HEK293 (cell line): ENCODE measurements at regions not wholly inside any gene's neighbourhood (a gene's known extent, or its start where the extent isn't known, plus 50 kb on each side); places are given as distances from the start of the nearest gene placed in this dataset.

Experiments used
- CTCF ChIA-PET: fragments of 350-600 bp; formaldehyde crosslinking; extraction: SDS; loops from one replicate; lab custom pipeline; 2021; ENCODE audit warnings: antibody characterized with exemption; lab: Yijun Ruan, JAX
- POLR2A ChIA-PET: fragments of 300-600 bp; formaldehyde crosslinking; extraction: SDS; loops from one replicate; lab custom pipeline; 2020; ENCODE audit warnings: antibody characterized with exemption, inconsistent platforms; lab: Yijun Ruan, JAX
- H3K27ac ChIP-seq: fragments of 200-500 bp; sonication (Bioruptor generic); 2 replicates; pipeline ENCODE4 v1.5.1; 2014; ENCODE audit warnings: low read depth, low read length, control low read depth, inconsistent platforms; ENCODE audit errors: extremely low read depth
- H3K36me3 ChIP-seq, 2 experiments: fragments of 200-500 bp in 1 of 2; sonication (Bioruptor generic) in 1 of 2; 1 replicate in 1 of 2; 2 replicates in 1 of 2; pipeline ENCODE4 v1.5.1; 2014 to 2017; ENCODE audit warnings: inconsistent platforms in 2 of 2, low read length in 2 of 2; ENCODE audit not compliant: control insufficient read depth in 2 of 2, insufficient read depth in 1 of 2
- H3K4me1 ChIP-seq: fragments of 200-500 bp; sonication (Bioruptor generic); 2 replicates; pipeline ENCODE4 v1.5.1; 2014; ENCODE audit warnings: mild to moderate bottlenecking, low read length, inconsistent platforms; ENCODE audit not compliant: control insufficient read depth, insufficient read depth
- H3K4me3 ChIP-seq: 2 replicates; pipeline ENCODE4 v1.5.1; 2011; ENCODE audit warnings: low read depth, mild to moderate bottlenecking, control low read depth, low read length, moderate library complexity
- H3K9me3 ChIP-seq: fragments of 200-500 bp; sonication (Bioruptor generic); 2 replicates; pipeline ENCODE4 v1.5.1; 2014; ENCODE audit warnings: low read depth, low read length, inconsistent platforms; ENCODE audit not compliant: control insufficient read depth, insufficient read depth
- ELK4 ChIP-seq: IDR thresholded peaks from 2 replicates; pipeline ENCODE4 v1.6.1; 2011; ENCODE audit warnings: mild to moderate bottlenecking, low read depth, low read length, borderline replicate concordance
- HOXA7 ChIP-seq: sonication (generic); formaldehyde crosslinking; IDR thresholded peaks from 2 replicates; pipeline ENCODE4 v1.8.1; 2022; ENCODE audit warnings: missing genetic modification reagents, borderline replicate concordance
- KLF1 ChIP-seq: fragments of 450-650 bp; formaldehyde crosslinking; IDR thresholded peaks from 2 replicates; pipeline ENCODE4 v1.5.1; 2016; ENCODE audit warnings: missing biosample characterization, missing genetic modification characterization
- KLF9 ChIP-seq: fragments of 450-650 bp; formaldehyde crosslinking; IDR thresholded peaks from 2 replicates; pipeline ENCODE4 v1.5.1; 2016; ENCODE audit warnings: missing biosample characterization, missing genetic modification characterization, low read depth
- MEIS1 ChIP-seq: sonication (generic); formaldehyde crosslinking; IDR thresholded peaks from 2 replicates; pipeline ENCODE4 v1.8.1; 2022; ENCODE audit warnings: missing genetic modification reagents, mild to moderate bottlenecking, borderline replicate concordance
- SALL2 ChIP-seq: fragments of 450-650 bp; formaldehyde crosslinking; IDR thresholded peaks from 2 replicates; pipeline ENCODE4 v1.5.0; 2017; ENCODE audit warnings: missing biosample characterization, mild to moderate bottlenecking, missing genetic modification characterization, borderline replicate concordance
- SCRT1 ChIP-seq: fragments of 450-650 bp; formaldehyde crosslinking; IDR thresholded peaks from 2 replicates; pipeline ENCODE4 v1.5.1; 2016; ENCODE audit warnings: missing biosample characterization, missing genetic modification characterization, borderline replicate concordance
- ZBTB49 ChIP-seq: fragments of 450-650 bp; formaldehyde crosslinking; IDR thresholded peaks from 2 replicates; pipeline ENCODE4 v1.5.1; 2016; ENCODE audit warnings: missing biosample characterization, missing genetic modification characterization, low read depth
- ZBTB6 ChIP-seq: fragments of 450-650 bp; formaldehyde crosslinking; IDR thresholded peaks from 2 replicates; pipeline ENCODE4 v1.5.1; 2017; ENCODE audit warnings: missing biosample characterization, missing genetic modification characterization
- ZNF19 ChIP-seq: fragments of 450-650 bp; formaldehyde crosslinking; IDR thresholded peaks from 2 replicates; pipeline ENCODE4; 2016; ENCODE audit warnings: missing biosample characterization, missing genetic modification characterization, low read depth
- ZNF202 ChIP-seq: fragments of 450-650 bp; formaldehyde crosslinking; IDR thresholded peaks from 2 replicates; pipeline ENCODE4 v1.5.1; 2016; ENCODE audit warnings: missing biosample characterization, missing genetic modification characterization, borderline replicate concordance
- ZNF211 ChIP-seq: fragments of 450-650 bp; formaldehyde crosslinking; IDR thresholded peaks from 2 replicates; pipeline ENCODE4 v1.5.1; 2016; ENCODE audit warnings: low read depth, missing biosample characterization, missing genetic modification characterization
- ZNF223 ChIP-seq: fragments of 450-650 bp; formaldehyde crosslinking; IDR thresholded peaks from 2 replicates; pipeline ENCODE4 v1.5.1; 2016; ENCODE audit warnings: missing biosample characterization, missing genetic modification characterization
- ZNF24 ChIP-seq: fragments of 450-650 bp; formaldehyde crosslinking; IDR thresholded peaks from 2 replicates; pipeline ENCODE4 v1.5.1; 2016; ENCODE audit warnings: missing biosample characterization, missing genetic modification characterization
- ZNF324 ChIP-seq: fragments of 450-650 bp; formaldehyde crosslinking; IDR thresholded peaks from 2 replicates; pipeline ENCODE4 v1.5.1; 2016; ENCODE audit warnings: missing biosample characterization, missing genetic modification characterization
- ZNF354C ChIP-seq: fragments of 450-650 bp; formaldehyde crosslinking; IDR thresholded peaks from 2 replicates; pipeline ENCODE4 v1.5.1; 2016; ENCODE audit warnings: missing biosample characterization, missing genetic modification characterization, low read depth, borderline replicate concordance
- ZNF416 ChIP-seq: fragments of 450-650 bp; formaldehyde crosslinking; IDR thresholded peaks from 2 replicates; pipeline ENCODE4 v1.5.1; 2016; ENCODE audit warnings: missing biosample characterization, missing genetic modification characterization
- ZNF488 ChIP-seq: fragments of 450-650 bp; formaldehyde crosslinking; IDR thresholded peaks from 2 replicates; pipeline ENCODE4 v1.5.1; 2016; ENCODE audit warnings: missing biosample characterization, missing genetic modification characterization
- ZNF629 ChIP-seq: fragments of 450-650 bp; formaldehyde crosslinking; IDR thresholded peaks from 2 replicates; pipeline ENCODE4 v1.5.1; 2017; ENCODE audit warnings: missing biosample characterization, missing genetic modification characterization
- ZNF701 ChIP-seq: fragments of 450-650 bp; formaldehyde crosslinking; IDR thresholded peaks from 2 replicates; pipeline ENCODE4 v1.5.1; 2016; ENCODE audit warnings: missing biosample characterization, missing genetic modification characterization
- ZNF76 ChIP-seq: fragments of 450-650 bp; formaldehyde crosslinking; IDR thresholded peaks from 2 replicates; pipeline ENCODE4; 2016; ENCODE audit warnings: low read depth, missing biosample characterization, missing genetic modification characterization, borderline replicate concordance
- ZNF776 ChIP-seq: fragments of 450-650 bp; formaldehyde crosslinking; IDR thresholded peaks from 2 replicates; pipeline ENCODE4 v1.5.0; 2017; ENCODE audit warnings: missing biosample characterization, missing genetic modification characterization, borderline replicate concordance
- ZNF777 ChIP-seq: fragments of 450-650 bp; formaldehyde crosslinking; IDR thresholded peaks from 2 replicates; pipeline ENCODE4 v1.5.1; 2017; ENCODE audit warnings: missing biosample characterization, missing genetic modification characterization, borderline replicate concordance
- ZSCAN18 ChIP-seq: fragments of 450-650 bp; formaldehyde crosslinking; IDR thresholded peaks from 2 replicates; pipeline ENCODE4 v1.5.1; 2016; ENCODE audit warnings: missing biosample characterization, missing genetic modification characterization

GRCh38 chr6:112597176-112597575, 250.0 kb downstream of the RFPL4B start:
- Histone ChIP-seq H3K36me3 (no peaks in the 10 kb centered on the region), H3K9me3 (no peaks in the 10 kb centered on the region), H3K27ac (no peak overlapping the region), H3K4me1 (no peaks in the 10 kb centered on the region), H3K4me3 (no peak overlapping the region)
- ChIA-PET POLR2A (no interaction called here), CTCF (interaction anchor here (0.7 kb wide), 1 partner anchor 25 kb away, joined by 3 read pairs; no protein-coding TSS in a partner anchor)
- TF ChIP-seq ZNF701 (tag by site-specific recombination) (no peak), ELK4 (no peak), ZNF354C (tag by site-specific recombination) (no peak), ZNF324 (no peak), ZBTB49 (tag by site-specific recombination) (no peak), ZBTB6 (tag by site-specific recombination) (no peak), ZNF416 (tag by site-specific recombination) (no peak), ZNF488 (tag by site-specific recombination) (no peak), KLF1 (tag by site-specific recombination) (no peak), KLF9 (tag by site-specific recombination) (no peak)

GRCh38 chr6:112600168-112600567, 253.0 kb downstream of the RFPL4B start:
- Histone ChIP-seq H3K36me3 (no peaks in the 10 kb centered on the region), H3K4me1 (no peaks in the 10 kb centered on the region), H3K9me3 (no peaks in the 10 kb centered on the region), H3K4me3 (no peak overlapping the region), H3K27ac (no peak overlapping the region)
- CTCF ChIA-PET: interaction anchor here (0.8 kb wide), 1 partner anchor 22 kb away, joined by 3 read pairs; no protein-coding TSS in a partner anchor
- no peak for TF ChIP-seq HOXA7 (CRISPR knock-in tag)
- TF ChIP-seq ZNF776 (tag by site-specific recombination): no peak
- TF ChIP-seq KLF9 (tag by site-specific recombination): no peak
- no peak for TF ChIP-seq SALL2 (tag by site-specific recombination)
- TF ChIP-seq ZNF223 (tag by site-specific recombination): no peak
- TF ChIP-seq ZNF488 (tag by site-specific recombination): no peak
- no peak for TF ChIP-seq ZNF24 (tag by site-specific recombination)
- TF ChIP-seq ZNF202 (tag by site-specific recombination): no peak
- TF ChIP-seq ZNF777: no peak
- TF ChIP-seq MEIS1: no peak
- no peak for TF ChIP-seq ZNF76
- no peak for TF ChIP-seq ZSCAN18
- TF ChIP-seq ZNF629 (tag by site-specific recombination): no peak
- TF ChIP-seq ZNF211: no peak
- no peak for TF ChIP-seq ZNF19 (tag by site-specific recombination)
- no peak for TF ChIP-seq SCRT1 (tag by site-specific recombination)
- no peak for TF ChIP-seq ZNF354C (tag by site-specific recombination)
- POLR2A ChIA-PET: no interaction called here
